Sigmoid colon (tissue), 6 donors: ENCODE measurements at regions not wholly inside any gene's neighbourhood (a gene's known extent, or its start where the extent isn't known, plus 50 kb on each side); places are given as distances from the start of the nearest gene placed in this dataset.
"Not testable (repeated sequence)": the region's sequence is repeated elsewhere in the genome, so short reads cannot be mapped to it uniquely, and the experiment has no call there.

Experiments used
- DNase-seq: peaks from one replicate; pipeline ENCODE4 v3.0.0-alpha.2; 2019
- H3K27ac ChIP-seq, 4 donors: fragments of 200-600 bp; sonication (generic); one replicate each; pipeline ENCODE4 v1.5.1; 2016 to 2019; ENCODE audit warnings: mild to moderate bottlenecking in 1 of 4
- H3K27me3 ChIP-seq, 3 donors: fragments of 200-600 bp; sonication (generic); one replicate each; pipeline ENCODE4 v1.5.1; 2019; ENCODE audit warnings: mild to moderate bottlenecking in 1 of 3
- H3K36me3 ChIP-seq, 4 donors: fragments of 200-600 bp; sonication (generic); one replicate each; pipeline ENCODE4 v1.5.1; 2016 to 2019
- H3K4me1 ChIP-seq, 4 donors: fragments of 200-600 bp; sonication (generic); one replicate each; pipeline ENCODE4 v1.5.1; 2017 to 2019
- H3K4me3 ChIP-seq, 4 donors: fragments of 200-600 bp; sonication (generic); one replicate each; pipeline ENCODE4 v1.5.1; 2017 to 2019; ENCODE audit warnings: mild to moderate bottlenecking in 2 of 4, moderate library complexity in 1 of 4
- H3K9me3 ChIP-seq, 4 donors: fragments of 200-600 bp in 3 of 4; sonication (generic) in 3 of 4; one replicate each; pipeline versions ENCODE4 v1.5.1 to v1.6.1; 2013 to 2019
- CTCF ChIP-seq, 4 experiments: fragments of 450-650 bp in 3 of 4; fragments of 200-600 bp in 1 of 4; IDR thresholded peaks; one replicate each; pipeline ENCODE4 v1.5.1; 2016 to 2019; ENCODE audit warnings: antibody characterized with exemption in 4 of 4, mild to moderate bottlenecking in 3 of 4, moderate library complexity in 2 of 4
- EP300 ChIP-seq, 4 donors: sonication (generic); formaldehyde crosslinking; IDR thresholded peaks; one replicate each; pipeline ENCODE4 v1.6.1; 2017; ENCODE audit warnings: antibody characterized with exemption in 4 of 4
- POLR2A ChIP-seq, 2 donors: fragments of 450-650 bp; IDR thresholded peaks; one replicate each; pipeline ENCODE4 v1.6.1; 2016; ENCODE audit warnings: antibody characterized with exemption in 2 of 2, mild to moderate bottlenecking in 2 of 2, moderate library complexity in 2 of 2
- POLR2AphosphoS5 ChIP-seq, 4 donors: sonication (generic); formaldehyde crosslinking; IDR thresholded peaks; one replicate each; pipeline ENCODE4 v1.6.1; 2017; ENCODE audit warnings: antibody characterized with exemption in 4 of 4
- whole genome bisulfite sequencing, 2 donors: extraction: QIAGEN DNeasy Blood & Tissue Kit; methylation state at CpG; one replicate each; pipeline ENCODE4 v1.1.7; 2013; 5-methylcytosine and 5-hydroxymethylcytosine counted together
- intact Hi-C: fragments of 100-400 bp; cut with DNase I; formaldehyde crosslinking; loops from one replicate; pipeline ENCODE4 v1.15.1; 2023
- donor health status: healthy with polysubstance abuse.
- donor health status: healthy.

DNA sequence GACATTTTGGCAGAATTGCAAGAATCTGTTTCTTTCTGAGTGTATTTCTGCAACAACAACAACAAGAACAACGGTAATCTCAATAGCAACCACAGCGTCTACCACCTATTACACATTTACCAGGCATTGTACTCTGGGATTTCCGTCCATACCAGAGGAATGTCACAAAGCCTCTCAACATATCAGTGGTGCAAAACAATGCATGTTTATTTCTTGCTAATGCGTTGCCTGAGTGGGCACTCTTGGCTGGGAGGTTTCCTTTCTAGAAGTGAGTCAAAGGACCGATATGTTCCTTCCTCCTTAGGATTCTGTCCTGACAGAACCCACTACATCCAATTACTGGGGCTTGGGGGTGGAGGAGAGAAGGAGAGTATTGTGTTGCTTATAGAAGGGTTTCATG lies 585.6 kb downstream of the TSN start:
- no peak overlapping the region for H3K27ac ChIP-seq
- H3K9me3 ChIP-seq, result no peaks in the 10 kb centered on the region
- H3K4me3 ChIP-seq, result no peak overlapping the region
- intact Hi-C loops, result no loop called here
- H3K36me3 ChIP-seq, result no peaks in the 10 kb centered on the region
- WGBS, 2 donors, result 85 to 87% methylated on average over 5 of the region's 5 CpGs
- DNase-seq, result no peak
- TF ChIP-seq POLR2A (IDR thresholded peaks at IDR 0.05), result no peak
- TF ChIP-seq CTCF (IDR thresholded peaks at IDR 0.05), result no peak
- TF ChIP-seq POLR2AphosphoS5 (IDR thresholded peaks at IDR 0.05), result no peak
- TF ChIP-seq EP300 (IDR thresholded peaks at IDR 0.05), result no peak
- H3K4me1 ChIP-seq, result no peaks in the 10 kb centered on the region
- H3K27me3 ChIP-seq, result no peaks in the 10 kb centered on the region

DNA sequence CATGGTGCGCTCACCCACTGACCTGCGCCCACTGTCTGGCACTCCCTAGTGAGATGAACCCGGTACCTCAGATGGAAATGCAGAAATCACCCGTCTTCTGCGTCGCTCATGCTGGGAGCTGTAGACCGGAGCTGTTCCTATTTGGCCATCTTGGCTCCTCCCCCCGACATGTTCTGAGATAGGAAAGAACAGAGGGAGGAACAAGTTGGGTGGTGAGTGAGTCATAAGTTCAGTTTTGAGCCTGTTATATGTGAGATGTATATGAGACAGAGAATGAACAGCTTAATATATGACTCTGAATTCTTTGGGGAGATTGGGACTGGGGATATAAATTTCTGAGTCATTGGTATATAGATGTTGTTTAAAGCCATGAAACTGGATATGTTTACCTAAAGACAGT lies 596.7 kb downstream of the TSN start:
- DNase-seq, H3K9me3 ChIP-seq, intact Hi-C loops, H3K4me3 ChIP-seq, H3K36me3 ChIP-seq, H3K4me1 ChIP-seq, H3K27me3 ChIP-seq, H3K27ac ChIP-seq: not testable (repeated sequence)
- 74 to 84% methylated on average over 8 of the region's 8 CpGs for WGBS, 2 donors

GRCh38 chr2:122357998-122358397 lies 602.5 kb downstream of the TSN start:
- H3K36me3 ChIP-seq, result no peaks in the 10 kb centered on the region
- TF ChIP-seq POLR2AphosphoS5 (IDR thresholded peaks at IDR 0.05) (no peak), EP300 (IDR thresholded peaks at IDR 0.05) (no peak), CTCF (IDR thresholded peaks at IDR 0.05) (no peak), POLR2A (IDR thresholded peaks at IDR 0.05) (no peak)
- intact Hi-C loops, result no loop called here
- WGBS, 2 donors, result 86 to 93% methylated on average over 1 of the region's 1 CpG
- no peaks in the 10 kb centered on the region for H3K27me3 ChIP-seq
- no peak overlapping the region for H3K4me3 ChIP-seq
- no peaks in the 10 kb centered on the region for H3K9me3 ChIP-seq
- H3K4me1 ChIP-seq, result no peaks in the 10 kb centered on the region
- no peak overlapping the region for H3K27ac ChIP-seq
- DNase-seq, result no peak

DNA sequence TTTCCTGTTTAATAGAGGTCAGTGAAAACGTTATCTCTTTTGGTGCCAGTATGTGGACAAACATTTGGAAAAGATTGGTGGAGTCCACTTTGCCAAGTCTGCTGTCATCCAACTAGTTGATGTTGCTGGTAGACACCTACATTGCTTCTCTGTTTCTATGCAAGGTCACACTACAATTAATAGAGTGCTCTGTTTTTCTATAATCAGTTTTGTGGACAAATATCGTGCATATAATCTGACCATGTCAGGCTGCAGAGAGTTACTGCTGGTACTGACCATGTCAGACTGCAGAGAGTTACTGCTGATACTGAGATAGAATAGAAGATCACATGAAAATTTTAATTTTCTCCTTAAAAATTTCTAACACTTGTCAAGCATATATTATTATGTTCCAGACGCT lies 603.3 kb downstream of the TSN start:
- 74 to 80% methylated on average over 3 of the region's 3 CpGs for WGBS, 2 donors
- Histone ChIP-seq H3K27ac (no peak overlapping the region), H3K36me3 (no peaks in the 10 kb centered on the region), H3K27me3 (no peaks in the 10 kb centered on the region), H3K4me1 (no peaks in the 10 kb centered on the region), H3K4me3 (no peak overlapping the region), H3K9me3 (no peaks in the 10 kb centered on the region)
- intact Hi-C loops, result no loop called here
- TF ChIP-seq CTCF (IDR thresholded peaks at IDR 0.05) (no peak), POLR2AphosphoS5 (IDR thresholded peaks at IDR 0.05) (no peak), POLR2A (IDR thresholded peaks at IDR 0.05) (no peak), EP300 (IDR thresholded peaks at IDR 0.05) (no peak)
- DNase-seq, result no peak

GRCh38 chr2:122363885-122364284 lies 608.4 kb downstream of the TSN start:
- H3K27me3 ChIP-seq, result no peaks in the 10 kb centered on the region
- H3K4me1 ChIP-seq, result no peaks in the 10 kb centered on the region
- TF ChIP-seq CTCF (IDR thresholded peaks at IDR 0.05) (no peak), POLR2A (IDR thresholded peaks at IDR 0.05) (no peak), POLR2AphosphoS5 (IDR thresholded peaks at IDR 0.05) (no peak), EP300 (IDR thresholded peaks at IDR 0.05) (no peak)
- no peaks in the 10 kb centered on the region for H3K36me3 ChIP-seq
- H3K4me3 ChIP-seq, result no peak overlapping the region
- no peak for DNase-seq
- no peak overlapping the region for H3K27ac ChIP-seq
- H3K9me3 ChIP-seq, result no peaks in the 10 kb centered on the region
- WGBS, 2 donors, result 17 to 55% methylated on average over 2 of the region's 2 CpGs
- intact Hi-C loops, result no loop called here
